PFSK-1 (cell line): ENCODE measurements at regions not wholly inside any gene's neighbourhood (a gene's known extent, or its start where the extent isn't known, plus 50 kb on each side); places are given as distances from the start of the nearest gene placed in this dataset.

ENCODE experiments used
- FOXP2 ChIP-seq: optimal IDR thresholded peaks from 2 replicates; pipeline ENCODE3; 2011; ENCODE audit warnings: borderline replicate concordance, control low read depth, inconsistent platforms; ENCODE audit not compliant: insufficient read depth; ENCODE audit errors: extremely low read length, extremely low read depth
- POLR2AphosphoS5 ChIP-seq: IDR thresholded peaks from 2 replicates; pipeline ENCODE4 v1.6.1; 2012; ENCODE audit warnings: low read depth, mild to moderate bottlenecking, control low read depth, low read length, moderate library complexity
- REST ChIP-seq, 2 experiments: IDR thresholded peaks; 2 replicates each; pipeline versions ENCODE4 v1.6.1 to v1.8.0; 2011 to 2012; ENCODE audit warnings: low read depth in 2 of 2, low read length in 2 of 2, control low read depth in 1 of 2, inconsistent platforms in 1 of 2, mild to moderate bottlenecking in 1 of 2, moderate library complexity in 1 of 2; ENCODE audit not compliant: insufficient read depth in 1 of 2
- SIN3A ChIP-seq: IDR thresholded peaks from 2 replicates; pipeline ENCODE4 v1.6.1; 2012; ENCODE audit warnings: mild to moderate bottlenecking, low read length, moderate library complexity, borderline replicate concordance; ENCODE audit not compliant: insufficient read depth
- TAF1 ChIP-seq: IDR thresholded peaks from 2 replicates; pipeline ENCODE4 v1.6.1; 2012; ENCODE audit warnings: low read length, control low read depth, borderline replicate concordance; ENCODE audit not compliant: insufficient read depth

GRCh38 chr13:89486065-89486464 lies 1814.9 kb downstream of the SLITRK5 start:
- TF ChIP-seq REST (IDR thresholded peaks at IDR 0.05; ENCODE audit: insufficient read depth in 1 of 2, low read depth in 2 of 2, low read length in 2 of 2): no peak

- no peak for TF ChIP-seq SIN3A
- TF ChIP-seq FOXP2: no peak
- no peak for TF ChIP-seq REST (IDR thresholded peaks at IDR 0.05; ENCODE audit: insufficient read depth in 1 of 2, low read depth in 2 of 2, low read length in 2 of 2)
- TF ChIP-seq POLR2AphosphoS5: no peak
- TF ChIP-seq TAF1: no peak
Observed at GRCh38 chr13:89486709-89487108, 1815.5 kb downstream of the SLITRK5 start.

GRCh38 chr13:89490661-89491060 lies 1819.5 kb downstream of the SLITRK5 start:
- TF ChIP-seq POLR2AphosphoS5: no peak
- no peak for TF ChIP-seq REST (IDR thresholded peaks at IDR 0.05; ENCODE audit: insufficient read depth in 1 of 2, low read depth in 2 of 2, low read length in 2 of 2)
- TF ChIP-seq TAF1: no peak
- TF ChIP-seq SIN3A: no peak
- no peak for TF ChIP-seq FOXP2

GRCh38 chr13:89496478-89496877 lies 1825.3 kb downstream of the SLITRK5 start:
- no peak for TF ChIP-seq REST (IDR thresholded peaks at IDR 0.05; ENCODE audit: insufficient read depth in 1 of 2, low read depth in 2 of 2, low read length in 2 of 2)
- no peak for TF ChIP-seq SIN3A
- TF ChIP-seq TAF1: no peak
- TF ChIP-seq FOXP2: no peak
- no peak for TF ChIP-seq POLR2AphosphoS5

- no peak for TF ChIP-seq SIN3A
- no peak for TF ChIP-seq FOXP2
- no peak for TF ChIP-seq TAF1
- TF ChIP-seq POLR2AphosphoS5: no peak
- TF ChIP-seq REST (IDR thresholded peaks at IDR 0.05; ENCODE audit: insufficient read depth in 1 of 2, low read depth in 2 of 2, low read length in 2 of 2): no peak
Observed at GRCh38 chr13:89497658-89498057, 1826.5 kb downstream of the SLITRK5 start.
